Medulla oblongata (tissue), 1 donor: ENCODE measurements at regions not wholly inside any gene's neighbourhood (a gene's known extent, or its start where the extent isn't known, plus 50 kb on each side); places are given as distances from the start of the nearest gene placed in this dataset.
"Not testable (repeated sequence)": the region's sequence is repeated elsewhere in the genome, so short reads cannot be mapped to it uniquely, and the experiment has no call there.

Experiments used
- DNase-seq: peaks from one replicate; pipeline ENCODE4 v3.0.0-alpha.2; 2015; ENCODE audit errors: extremely low spot score

GRCh38 chr16:29278097-29278871, 128.2 kb downstream of the NPIPB11 start:
- DNase-seq: not testable (repeated sequence)

- not testable (repeated sequence) for DNase-seq
Observed at GRCh38 chr16:29276446-29276845, 130.1 kb downstream of the NPIPB11 start.

- not testable (repeated sequence) for DNase-seq
Observed at GRCh38 chr16:29274055-29275035, 132.2 kb downstream of the NPIPB11 start.

GRCh38 chr16:29273298-29274054, 133.0 kb downstream of the NPIPB11 start:
- not testable (repeated sequence) for DNase-seq

- DNase-seq: not testable (repeated sequence)
Observed at GRCh38 chr16:29271721-29272675, 134.5 kb downstream of the NPIPB11 start.

GRCh38 chr16:29270923-29271322, 135.6 kb downstream of the NPIPB11 start:
- DNase-seq: not testable (repeated sequence)

GRCh38 chr16:29270033-29270432, 136.5 kb downstream of the NPIPB11 start:
- not testable (repeated sequence) for DNase-seq

GRCh38 chr16:29269192-29269811, 137.2 kb downstream of the NPIPB11 start:
- not testable (repeated sequence) for DNase-seq

GRCh38 chr16:29268785-29269191, 137.7 kb downstream of the NPIPB11 start:
- not testable (repeated sequence) for DNase-seq

- DNase-seq: not testable (repeated sequence)
Observed at GRCh38 chr16:29268348-29268747, 138.2 kb downstream of the NPIPB11 start.

- DNase-seq: not testable (repeated sequence)
Observed at GRCh38 chr16:29267891-29268290, 138.6 kb downstream of the NPIPB11 start.

GRCh38 chr16:29267055-29267619, 139.4 kb downstream of the NPIPB11 start:
- not testable (repeated sequence) for DNase-seq

- not testable (repeated sequence) for DNase-seq
Observed at GRCh38 chr16:29266612-29267011, 139.9 kb downstream of the NPIPB11 start.

- DNase-seq: not testable (repeated sequence)
Observed at GRCh38 chr16:29265255-29265853, 141.2 kb downstream of the NPIPB11 start.

GRCh38 chr16:29264080-29264837, 142.3 kb downstream of the NPIPB11 start:
- not testable (repeated sequence) for DNase-seq

GRCh38 chr16:29262725-29263124, 143.8 kb downstream of the NPIPB11 start:
- DNase-seq: not testable (repeated sequence)

- not testable (repeated sequence) for DNase-seq
Observed at GRCh38 chr16:29261427-29262248, 144.9 kb downstream of the NPIPB11 start.
